ENCODE measurements at regions not wholly inside any gene's neighbourhood (a gene's known extent, or its start where the extent isn't known, plus 50 kb on each side); places are given as distances from the start of the nearest gene placed in this dataset.
"Not testable (repeated sequence)": the region's sequence is repeated elsewhere in the genome, so short reads cannot be mapped to it uniquely, and the experiment has no call there.

DNA sequence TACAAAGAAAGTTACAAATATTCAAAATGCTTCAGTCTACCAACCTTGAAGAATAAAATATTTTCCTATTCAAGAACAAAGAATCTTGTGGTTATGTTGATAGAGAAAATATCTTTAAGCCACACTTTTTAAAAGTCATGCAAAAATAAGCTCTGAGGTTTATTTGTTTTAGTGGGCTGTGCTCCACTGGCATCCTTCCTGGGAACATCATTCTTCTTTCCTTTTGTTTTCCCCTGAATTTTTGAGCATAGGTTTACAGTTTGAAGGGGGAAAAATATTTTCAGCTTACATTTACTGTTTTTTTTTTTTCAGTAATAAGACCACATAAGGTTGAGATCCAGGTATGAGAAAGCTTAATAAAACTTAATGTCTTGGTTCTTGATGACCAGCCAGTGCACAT lies 72.0 kb upstream of the BACH2 start:
- no peak for DNase-seq

DNA sequence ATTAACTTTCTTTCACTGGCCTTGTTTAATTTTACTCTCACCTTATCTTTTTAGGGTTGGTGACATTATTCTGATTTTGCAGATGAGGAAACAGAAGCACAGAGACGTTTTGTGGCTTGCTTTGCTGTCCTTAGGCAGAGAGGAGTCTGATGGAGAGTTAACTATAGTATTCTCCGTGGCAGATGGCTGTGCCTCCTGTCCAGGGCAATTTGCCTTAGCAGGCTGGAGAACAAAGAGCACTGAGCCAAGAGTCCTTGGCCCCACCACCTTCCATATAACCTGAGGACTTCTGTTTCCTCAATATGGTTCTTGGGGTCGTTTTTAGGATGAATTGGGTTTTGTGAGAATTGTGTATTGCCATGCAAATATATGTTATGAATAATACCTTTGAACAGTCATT lies 71.4 kb upstream of the BACH2 start:
- DNase-seq, result no peak

DNA sequence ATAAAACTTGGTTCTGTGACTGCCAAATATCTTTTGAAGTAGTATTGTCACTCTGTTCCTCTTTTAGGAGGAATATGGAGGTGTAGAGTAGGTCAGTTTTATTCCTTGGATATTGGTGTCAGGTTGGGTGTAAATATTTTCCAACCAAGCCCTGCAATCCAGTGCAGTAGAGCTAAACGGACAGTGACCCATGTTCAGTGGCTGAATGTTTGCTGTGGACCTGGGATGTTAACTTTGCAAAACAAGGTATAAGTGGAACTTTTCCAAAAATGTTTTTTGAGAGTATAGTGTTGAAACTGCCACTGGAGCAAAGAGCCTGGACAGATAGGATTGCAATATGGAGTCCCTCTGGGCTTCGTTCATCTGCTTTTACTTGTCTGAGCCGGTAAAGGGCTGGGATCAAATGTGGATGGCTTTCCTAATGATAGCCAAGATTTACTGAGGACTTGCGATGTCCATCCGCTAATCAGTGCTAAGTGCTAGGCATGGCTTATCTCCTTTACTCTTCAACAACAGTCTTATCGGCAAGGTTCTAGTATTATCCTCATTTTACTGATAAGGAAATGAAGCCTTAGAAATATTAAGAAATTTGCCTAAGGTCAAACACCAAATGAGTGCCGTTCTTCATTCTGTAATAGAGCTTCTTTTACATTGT lies 69.0 kb upstream of the BACH2 start:
- no peak for DNase-seq

DNA sequence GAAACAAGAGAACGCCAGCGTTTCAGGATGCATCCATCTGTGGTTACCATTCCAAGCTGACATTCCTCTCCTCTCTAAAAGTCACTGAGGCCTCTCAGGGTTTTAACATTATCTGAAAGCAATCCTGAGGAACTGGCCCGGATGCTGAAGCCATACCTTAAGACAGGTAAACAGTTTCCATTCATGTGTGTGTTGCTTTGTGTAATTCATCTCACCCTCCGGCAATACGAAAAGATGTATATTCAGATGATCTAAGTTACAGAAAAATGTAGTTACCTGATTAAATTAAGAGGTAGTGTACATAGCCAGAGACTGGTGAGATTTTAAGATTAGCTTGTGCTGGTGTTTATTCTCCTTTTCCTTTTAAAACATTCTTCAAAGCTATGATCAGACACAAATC lies 68.4 kb upstream of the BACH2 start:
- DNase-seq, result no peak

DNA sequence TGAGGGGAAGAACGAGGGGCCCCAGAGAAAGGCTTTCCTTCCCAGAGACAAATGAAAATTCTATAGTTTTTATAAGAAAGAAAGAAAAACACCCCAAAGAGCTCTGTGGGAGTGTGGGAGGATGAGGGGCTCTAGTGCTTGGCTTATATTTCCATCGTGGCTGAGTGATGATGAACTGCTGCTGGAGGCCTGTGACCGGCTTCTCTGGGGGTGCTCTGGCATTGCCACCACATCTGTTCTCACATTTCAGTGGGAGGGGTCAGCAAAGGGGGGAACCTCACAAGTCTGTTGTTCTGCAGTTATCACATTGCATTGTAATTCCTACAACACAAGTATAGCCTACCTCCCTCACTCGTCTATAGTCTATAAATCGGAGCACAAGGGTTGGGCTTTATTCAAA lies 67.6 kb upstream of the BACH2 start:
- no peak for DNase-seq

DNA sequence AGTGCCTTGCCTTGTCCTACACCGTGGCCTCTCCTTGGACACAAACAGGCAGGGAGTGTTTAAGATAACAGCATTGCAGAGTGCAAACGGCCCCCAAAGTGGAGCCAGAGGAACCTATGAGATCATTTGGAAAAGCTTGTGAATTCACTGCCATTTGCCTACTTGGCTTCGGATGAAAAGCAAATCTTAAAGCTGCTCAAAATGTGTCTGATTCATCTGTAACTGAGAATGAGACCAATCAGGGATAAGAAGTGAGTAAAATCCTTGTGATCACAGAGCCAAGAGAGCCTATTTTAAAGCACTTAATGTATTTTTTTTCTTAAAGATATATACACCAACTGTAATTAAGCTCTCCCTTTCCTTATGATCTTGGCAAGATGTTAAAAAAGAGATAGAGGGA lies 65.7 kb upstream of the BACH2 start:
- no peak for DNase-seq

DNA sequence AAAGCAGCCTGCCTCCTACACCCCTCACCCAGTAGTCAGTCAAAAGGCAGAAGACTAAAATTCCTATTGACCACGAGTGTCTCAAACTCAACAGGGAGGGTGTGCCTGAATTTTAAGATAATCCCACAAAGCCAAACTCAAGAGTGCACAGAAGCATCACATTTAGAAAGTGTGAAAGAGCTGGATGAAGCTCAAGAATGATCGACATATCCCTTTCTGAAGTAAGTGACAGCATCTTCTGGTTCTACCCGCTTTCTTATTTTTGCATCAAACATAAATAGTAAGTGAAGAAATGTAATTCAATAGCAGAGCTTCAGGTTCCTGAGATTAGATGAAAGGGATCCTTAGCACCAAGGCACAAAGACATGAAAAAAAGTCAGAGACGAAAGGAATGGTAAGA lies 64.5 kb upstream of the BACH2 start:
- no peak for DNase-seq

DNA sequence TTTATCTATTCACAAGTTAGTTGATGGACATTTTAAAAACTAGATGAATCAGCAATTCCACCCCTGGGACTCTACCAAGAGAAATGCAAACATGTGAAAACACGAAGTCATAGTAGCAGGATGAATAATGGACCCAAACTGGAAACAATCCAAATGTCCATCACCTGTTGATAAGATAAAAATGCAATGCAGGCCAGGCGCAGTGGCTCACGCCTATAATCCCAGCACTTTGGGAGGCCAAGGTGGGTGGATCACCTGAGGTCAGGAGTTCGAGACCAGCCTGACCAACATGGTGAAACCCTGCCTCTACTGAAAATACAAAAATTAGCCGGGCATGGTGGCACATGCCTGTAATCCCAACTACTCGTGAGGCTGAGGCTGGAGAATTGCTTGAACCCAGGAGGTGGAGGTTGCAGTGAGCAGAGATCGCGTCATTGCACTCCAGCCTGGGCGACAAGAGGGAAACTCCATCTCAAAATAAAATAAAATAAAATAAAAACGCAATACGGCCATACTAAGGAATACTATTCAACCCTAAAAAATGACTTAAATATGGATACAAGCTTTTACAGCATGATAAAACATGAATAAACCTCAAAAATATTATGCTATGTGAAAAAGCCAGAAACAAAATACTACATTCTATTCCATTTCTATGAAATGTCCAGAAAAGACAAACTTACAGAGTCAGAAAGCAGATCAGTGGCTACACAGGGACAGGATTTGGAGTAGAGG lies 61.6 kb upstream of the BACH2 start:
- DNase-seq, result not testable (repeated sequence)

DNA sequence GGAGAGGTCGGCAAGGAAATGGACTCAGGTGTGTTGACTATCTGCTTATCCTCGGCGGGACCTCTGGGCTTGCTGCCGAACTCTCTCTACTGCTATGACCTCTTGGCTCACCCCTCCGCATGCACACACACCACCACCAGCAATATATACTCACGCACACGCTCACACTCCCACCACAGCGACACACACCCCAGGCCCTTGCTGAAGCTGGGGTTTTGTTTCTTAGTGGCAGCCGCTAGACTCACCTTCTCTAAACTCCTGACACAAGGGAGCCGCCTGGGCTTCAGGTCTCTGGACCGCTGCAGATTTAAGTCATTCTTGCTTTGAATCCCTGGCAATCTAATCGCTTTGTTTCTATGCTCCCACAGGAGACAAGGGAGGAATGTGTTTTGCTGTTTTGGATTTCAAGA lies 59.4 kb upstream of the BACH2 start:
- DNase-seq, result no peak

DNA sequence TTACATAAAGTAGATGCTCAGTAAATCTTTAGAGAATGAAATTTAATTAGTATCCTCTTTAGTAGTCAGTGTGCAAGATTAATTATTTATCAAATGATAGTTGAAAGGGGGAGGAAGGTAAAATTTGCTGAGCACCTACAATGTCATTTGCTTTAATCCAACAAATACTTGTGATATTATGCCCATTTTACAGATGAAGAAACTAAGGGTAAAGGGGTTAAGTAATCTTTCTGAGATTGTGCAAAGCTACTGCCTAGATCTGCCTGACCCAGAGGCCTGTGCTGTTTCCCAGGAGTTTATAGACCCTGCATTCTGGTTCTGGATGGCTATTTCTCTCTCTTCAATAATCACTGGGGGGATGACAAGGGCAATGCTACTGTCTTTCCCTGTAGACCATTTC lies 58.3 kb upstream of the BACH2 start:
- DNase-seq, result no peak

DNA sequence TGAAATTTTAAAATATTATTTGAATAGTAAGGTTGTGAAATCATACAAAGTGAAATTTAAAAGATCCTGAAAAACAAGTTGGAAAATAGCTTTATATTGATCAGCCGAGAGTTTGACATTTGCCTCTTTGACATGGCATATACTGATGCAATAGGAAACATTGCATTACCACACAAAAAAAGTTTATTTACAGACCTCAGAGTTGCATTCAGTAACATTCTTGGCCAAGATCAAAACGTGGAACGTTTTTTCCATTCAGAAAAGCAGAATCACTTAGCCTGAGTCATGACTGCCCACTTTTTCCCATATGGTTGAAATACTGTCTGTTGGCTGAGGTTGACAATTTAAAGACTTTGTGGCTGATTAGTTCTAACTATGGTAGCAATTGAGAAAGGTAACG lies 55.1 kb upstream of the BACH2 start:
- DNase-seq, result no peak

DNA sequence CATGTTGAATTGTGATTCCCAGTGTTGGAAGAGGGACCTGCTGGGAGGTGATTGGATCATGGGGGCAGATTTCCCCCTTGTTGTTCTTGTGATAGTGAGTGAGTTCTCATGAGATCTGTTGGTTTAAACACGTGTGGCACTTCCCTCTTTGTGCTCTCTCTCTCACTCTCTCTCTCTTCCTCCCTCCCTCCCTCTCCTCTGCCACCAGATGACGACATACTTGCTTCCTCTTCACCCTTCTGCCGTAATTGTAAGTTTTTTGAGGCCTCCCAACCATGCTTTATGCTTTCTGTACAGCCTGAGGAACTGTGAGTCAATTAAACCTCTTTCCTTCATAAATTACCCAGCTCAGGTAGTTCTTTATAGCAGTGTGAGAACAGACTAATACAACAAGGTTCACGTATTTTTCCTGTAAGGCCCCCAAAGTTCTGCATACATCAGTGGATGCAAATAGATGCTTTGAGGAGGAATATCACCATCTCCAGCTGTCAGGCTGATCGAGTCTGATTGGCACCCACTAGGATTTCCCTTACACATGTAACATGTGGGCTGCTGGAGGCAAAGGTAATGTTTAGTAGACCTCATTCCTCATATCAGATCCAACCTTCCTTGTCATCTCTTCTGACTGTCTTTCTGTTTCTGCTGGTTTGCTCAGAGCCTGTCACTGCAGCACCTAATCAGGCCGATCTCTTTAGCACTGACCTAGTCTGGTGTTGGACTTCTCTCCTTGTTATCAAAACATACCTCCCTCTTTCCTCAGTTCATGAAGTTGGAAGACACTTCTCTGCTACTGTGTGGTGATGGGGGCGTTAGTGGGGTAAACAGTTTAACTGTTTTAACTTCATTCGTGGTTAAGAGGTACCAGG lies 54.3 kb upstream of the BACH2 start:
- DNase-seq, result peak; percentile 72 to 84

DNA sequence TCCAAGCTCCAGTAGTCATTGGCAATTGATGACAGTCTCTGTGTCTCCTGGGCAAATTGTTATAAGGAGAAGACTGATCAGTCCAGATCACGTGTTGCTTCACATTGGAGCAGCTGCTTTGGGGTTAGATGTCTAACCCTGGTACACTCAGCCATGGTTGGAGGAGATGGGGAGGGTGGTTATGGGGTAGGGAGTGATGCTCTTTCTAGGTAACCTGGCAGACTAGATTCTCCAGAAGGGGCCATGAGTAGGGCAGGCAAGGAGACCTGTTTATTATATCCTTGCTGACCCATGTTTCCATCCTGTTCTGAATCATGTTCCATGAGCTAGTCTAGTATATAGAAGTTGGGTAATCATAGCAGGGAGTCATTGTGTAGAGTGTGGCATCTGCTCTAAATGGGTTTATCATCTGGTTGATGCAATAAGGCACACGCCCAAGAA lies 50.8 kb upstream of the BACH2 start:
- DNase-seq, result no peak

DNA sequence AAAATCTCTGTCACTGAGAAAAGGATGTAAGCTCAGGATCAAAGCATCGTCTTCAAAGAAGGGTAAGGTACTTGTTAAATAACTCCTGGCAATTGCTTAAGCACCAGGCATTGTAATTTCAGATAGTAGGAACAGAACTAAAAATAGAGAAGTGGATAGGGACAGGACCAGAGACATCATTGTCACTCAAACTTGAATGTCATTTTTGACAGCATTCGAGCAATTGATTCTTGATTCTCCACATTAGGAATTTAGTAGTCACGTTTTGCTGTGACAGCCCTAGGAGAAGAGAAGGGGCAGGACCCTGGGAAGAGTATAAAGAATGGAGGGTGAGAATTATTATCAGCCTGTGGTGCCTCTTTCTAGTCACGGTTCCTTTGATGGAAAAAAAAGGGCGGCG lies 50.1 kb upstream of the BACH2 start:
- no peak for DNase-seq

Measured in CD4-positive, alpha-beta T cell treated with Interleukin-4 for 1 hour (primary cell).